ENCODE measurements at regions not wholly inside any gene's neighbourhood (a gene's known extent, or its start where the extent isn't known, plus 50 kb on each side); places are given as distances from the start of the nearest gene placed in this dataset.

DNA sequence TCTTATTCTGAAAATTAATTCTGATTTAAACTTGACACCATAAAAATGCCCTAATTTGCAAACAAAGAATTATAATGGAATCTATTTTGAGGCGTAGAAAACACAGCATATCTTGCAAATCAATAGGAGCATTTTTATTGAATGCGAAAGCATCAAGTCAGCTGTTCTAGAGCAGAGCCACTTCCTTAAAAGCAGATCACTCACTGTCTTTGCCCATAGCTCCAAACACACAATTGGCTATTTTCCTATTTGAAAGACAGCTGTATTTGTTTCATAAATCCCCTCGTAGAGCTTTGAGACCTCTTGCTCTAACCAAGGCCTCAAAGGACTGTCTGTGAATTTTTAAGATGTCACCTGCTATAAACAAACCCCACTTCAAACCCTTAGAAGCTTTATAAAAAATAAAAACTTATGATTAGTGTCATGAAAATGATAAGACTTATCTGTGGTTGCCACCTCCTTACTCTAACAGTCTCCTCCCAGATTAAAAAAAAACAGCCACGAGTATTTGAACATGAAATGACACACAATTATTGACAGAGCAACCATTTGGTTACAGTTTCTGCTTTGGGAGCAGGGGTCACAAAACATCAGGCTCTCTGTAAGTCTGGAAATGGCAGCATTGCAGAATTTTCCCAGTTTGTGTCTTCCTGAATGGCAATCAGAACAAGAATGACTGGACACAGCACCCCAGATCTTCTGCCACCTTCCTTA lies 75.6 kb upstream of the RASEF start:
- no peak for ATAC-seq
- no peaks in the 10 kb centered on the region for H3K9me3 Mint-ChIP-seq
- H3K27ac ChIP-seq (ENCODE audit: low read depth) = no peak overlapping the region
- TF ChIP-seq, protein P1, sequence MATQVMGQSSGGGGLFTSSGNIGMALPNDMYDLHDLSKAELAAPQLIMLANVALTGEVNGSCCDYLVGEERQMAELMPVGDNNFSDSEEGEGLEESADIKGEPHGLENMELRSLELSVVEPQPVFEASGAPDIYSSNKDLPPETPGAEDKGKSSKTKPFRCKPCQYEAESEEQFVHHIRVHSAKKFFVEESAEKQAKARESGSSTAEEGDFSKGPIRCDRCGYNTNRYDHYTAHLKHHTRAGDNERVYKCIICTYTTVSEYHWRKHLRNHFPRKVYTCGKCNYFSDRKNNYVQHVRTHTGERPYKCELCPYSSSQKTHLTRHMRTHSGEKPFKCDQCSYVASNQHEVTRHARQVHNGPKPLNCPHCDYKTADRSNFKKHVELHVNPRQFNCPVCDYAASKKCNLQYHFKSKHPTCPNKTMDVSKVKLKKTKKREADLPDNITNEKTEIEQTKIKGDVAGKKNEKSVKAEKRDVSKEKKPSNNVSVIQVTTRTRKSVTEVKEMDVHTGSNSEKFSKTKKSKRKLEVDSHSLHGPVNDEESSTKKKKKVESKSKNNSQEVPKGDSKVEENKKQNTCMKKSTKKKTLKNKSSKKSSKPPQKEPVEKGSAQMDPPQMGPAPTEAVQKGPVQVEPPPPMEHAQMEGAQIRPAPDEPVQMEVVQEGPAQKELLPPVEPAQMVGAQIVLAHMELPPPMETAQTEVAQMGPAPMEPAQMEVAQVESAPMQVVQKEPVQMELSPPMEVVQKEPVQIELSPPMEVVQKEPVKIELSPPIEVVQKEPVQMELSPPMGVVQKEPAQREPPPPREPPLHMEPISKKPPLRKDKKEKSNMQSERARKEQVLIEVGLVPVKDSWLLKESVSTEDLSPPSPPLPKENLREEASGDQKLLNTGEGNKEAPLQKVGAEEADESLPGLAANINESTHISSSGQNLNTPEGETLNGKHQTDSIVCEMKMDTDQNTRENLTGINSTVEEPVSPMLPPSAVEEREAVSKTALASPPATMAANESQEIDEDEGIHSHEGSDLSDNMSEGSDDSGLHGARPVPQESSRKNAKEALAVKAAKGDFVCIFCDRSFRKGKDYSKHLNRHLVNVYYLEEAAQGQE (IDR thresholded peaks at IDR 0.05; ENCODE audit: unreplicated experiment) = no peak
- TF ChIP-seq JUNB (IDR thresholded peaks at IDR 0.05; ENCODE audit: unreplicated experiment) = no peak
- no peak for TF ChIP-seq NANOG (IDR thresholded peaks at IDR 0.05; ENCODE audit: borderline replicate concordance)
- TF ChIP-seq POLR2AphosphoS5 (IDR thresholded peaks at IDR 0.05; ENCODE audit: low read depth) = no peak
- no peak for TF ChIP-seq CREB1 (CRISPR knock-in tag; IDR thresholded peaks at IDR 0.05; ENCODE audit: low read depth)
- TF ChIP-seq, protein P2, sequence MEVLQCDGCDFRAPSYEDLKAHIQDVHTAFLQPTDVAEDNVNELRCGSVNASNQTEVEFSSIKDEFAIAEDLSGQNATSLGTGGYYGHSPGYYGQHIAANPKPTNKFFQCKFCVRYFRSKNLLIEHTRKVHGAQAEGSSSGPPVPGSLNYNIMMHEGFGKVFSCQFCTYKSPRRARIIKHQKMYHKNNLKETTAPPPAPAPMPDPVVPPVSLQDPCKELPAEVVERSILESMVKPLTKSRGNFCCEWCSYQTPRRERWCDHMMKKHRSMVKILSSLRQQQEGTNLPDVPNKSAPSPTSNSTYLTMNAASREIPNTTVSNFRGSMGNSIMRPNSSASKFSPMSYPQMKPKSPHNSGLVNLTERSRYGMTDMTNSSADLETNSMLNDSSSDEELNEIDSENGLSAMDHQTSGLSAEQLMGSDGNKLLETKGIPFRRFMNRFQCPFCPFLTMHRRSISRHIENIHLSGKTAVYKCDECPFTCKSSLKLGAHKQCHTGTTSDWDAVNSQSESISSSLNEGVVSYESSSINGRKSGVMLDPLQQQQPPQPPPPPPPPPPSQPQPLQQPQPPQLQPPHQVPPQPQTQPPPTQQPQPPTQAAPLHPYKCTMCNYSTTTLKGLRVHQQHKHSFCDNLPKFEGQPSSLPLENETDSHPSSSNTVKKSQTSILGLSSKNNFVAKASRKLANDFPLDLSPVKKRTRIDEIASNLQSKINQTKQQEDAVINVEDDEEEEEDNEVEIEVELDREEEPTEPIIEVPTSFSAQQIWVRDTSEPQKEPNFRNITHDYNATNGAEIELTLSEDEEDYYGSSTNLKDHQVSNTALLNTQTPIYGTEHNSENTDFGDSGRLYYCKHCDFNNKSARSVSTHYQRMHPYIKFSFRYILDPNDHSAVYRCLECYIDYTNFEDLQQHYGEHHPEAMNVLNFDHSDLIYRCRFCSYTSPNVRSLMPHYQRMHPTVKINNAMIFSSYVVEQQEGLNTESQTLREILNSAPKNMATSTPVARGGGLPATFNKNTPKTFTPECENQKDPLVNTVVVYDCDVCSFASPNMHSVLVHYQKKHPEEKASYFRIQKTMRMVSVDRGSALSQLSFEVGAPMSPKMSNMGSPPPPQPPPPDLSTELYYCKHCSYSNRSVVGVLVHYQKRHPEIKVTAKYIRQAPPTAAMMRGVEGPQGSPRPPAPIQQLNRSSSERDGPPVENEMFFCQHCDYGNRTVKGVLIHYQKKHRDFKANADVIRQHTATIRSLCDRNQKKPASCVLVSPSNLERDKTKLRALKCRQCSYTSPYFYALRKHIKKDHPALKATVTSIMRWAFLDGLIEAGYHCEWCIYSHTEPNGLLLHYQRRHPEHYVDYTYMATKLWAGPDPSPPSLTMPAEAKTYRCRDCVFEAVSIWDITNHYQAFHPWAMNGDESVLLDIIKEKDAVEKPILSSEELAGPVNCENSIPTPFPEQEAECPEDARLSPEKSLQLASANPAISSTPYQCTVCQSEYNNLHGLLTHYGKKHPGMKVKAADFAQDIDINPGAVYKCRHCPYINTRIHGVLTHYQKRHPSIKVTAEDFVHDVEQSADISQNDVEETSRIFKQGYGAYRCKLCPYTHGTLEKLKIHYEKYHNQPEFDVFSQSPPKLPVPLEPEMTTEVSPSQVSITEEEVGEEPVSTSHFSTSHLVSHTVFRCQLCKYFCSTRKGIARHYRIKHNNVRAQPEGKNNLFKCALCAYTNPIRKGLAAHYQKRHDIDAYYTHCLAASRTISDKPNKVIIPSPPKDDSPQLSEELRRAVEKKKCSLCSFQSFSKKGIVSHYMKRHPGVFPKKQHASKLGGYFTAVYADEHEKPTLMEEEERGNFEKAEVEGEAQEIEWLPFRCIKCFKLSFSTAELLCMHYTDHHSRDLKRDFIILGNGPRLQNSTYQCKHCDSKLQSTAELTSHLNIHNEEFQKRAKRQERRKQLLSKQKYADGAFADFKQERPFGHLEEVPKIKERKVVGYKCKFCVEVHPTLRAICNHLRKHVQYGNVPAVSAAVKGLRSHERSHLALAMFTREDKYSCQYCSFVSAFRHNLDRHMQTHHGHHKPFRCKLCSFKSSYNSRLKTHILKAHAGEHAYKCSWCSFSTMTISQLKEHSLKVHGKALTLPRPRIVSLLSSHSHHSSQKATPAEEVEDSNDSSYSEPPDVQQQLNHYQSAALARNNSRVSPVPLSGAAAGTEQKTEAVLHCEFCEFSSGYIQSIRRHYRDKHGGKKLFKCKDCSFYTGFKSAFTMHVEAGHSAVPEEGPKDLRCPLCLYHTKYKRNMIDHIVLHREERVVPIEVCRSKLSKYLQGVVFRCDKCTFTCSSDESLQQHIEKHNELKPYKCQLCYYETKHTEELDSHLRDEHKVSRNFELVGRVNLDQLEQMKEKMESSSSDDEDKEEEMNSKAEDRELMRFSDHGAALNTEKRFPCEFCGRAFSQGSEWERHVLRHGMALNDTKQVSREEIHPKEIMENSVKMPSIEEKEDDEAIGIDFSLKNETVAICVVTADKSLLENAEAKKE (CRISPR knock-in tag; IDR thresholded peaks at IDR 0.05) = no peak
- TF ChIP-seq ZNF114 (CRISPR knock-in tag; IDR thresholded peaks at IDR 0.05) = no peak
- no peak for TF ChIP-seq STAT1 (IDR thresholded peaks at IDR 0.05; ENCODE audit: unreplicated experiment)
- TF ChIP-seq EZH2 (IDR thresholded peaks at IDR 0.05; ENCODE audit: low read depth, unreplicated experiment) = no peak
- TF ChIP-seq, protein P3, sequence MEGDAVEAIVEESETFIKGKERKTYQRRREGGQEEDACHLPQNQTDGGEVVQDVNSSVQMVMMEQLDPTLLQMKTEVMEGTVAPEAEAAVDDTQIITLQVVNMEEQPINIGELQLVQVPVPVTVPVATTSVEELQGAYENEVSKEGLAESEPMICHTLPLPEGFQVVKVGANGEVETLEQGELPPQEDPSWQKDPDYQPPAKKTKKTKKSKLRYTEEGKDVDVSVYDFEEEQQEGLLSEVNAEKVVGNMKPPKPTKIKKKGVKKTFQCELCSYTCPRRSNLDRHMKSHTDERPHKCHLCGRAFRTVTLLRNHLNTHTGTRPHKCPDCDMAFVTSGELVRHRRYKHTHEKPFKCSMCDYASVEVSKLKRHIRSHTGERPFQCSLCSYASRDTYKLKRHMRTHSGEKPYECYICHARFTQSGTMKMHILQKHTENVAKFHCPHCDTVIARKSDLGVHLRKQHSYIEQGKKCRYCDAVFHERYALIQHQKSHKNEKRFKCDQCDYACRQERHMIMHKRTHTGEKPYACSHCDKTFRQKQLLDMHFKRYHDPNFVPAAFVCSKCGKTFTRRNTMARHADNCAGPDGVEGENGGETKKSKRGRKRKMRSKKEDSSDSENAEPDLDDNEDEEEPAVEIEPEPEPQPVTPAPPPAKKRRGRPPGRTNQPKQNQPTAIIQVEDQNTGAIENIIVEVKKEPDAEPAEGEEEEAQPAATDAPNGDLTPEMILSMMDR (conservative IDR thresholded peaks at IDR 0.05; ENCODE audit: low read depth in 2 of 2) = no peak
- TF ChIP-seq, protein P4, sequence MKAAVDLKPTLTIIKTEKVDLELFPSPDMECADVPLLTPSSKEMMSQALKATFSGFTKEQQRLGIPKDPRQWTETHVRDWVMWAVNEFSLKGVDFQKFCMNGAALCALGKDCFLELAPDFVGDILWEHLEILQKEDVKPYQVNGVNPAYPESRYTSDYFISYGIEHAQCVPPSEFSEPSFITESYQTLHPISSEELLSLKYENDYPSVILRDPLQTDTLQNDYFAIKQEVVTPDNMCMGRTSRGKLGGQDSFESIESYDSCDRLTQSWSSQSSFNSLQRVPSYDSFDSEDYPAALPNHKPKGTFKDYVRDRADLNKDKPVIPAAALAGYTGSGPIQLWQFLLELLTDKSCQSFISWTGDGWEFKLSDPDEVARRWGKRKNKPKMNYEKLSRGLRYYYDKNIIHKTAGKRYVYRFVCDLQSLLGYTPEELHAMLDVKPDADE (IDR thresholded peaks at IDR 0.05) = no peak
- H3K4me1 Mint-ChIP-seq = no peaks in the 10 kb centered on the region
- no peak for DNase-seq (ENCODE audit: low spot score)
- H3K27ac Mint-ChIP-seq = no peak overlapping the region
- peaks cover 3% of the 10 kb centered on the region for H3K27me3 Mint-ChIP-seq (ENCODE audit: insufficient read depth, low read depth, poor library complexity)
- H3K4me1 ChIP-seq (ENCODE audit: insufficient read depth) = no peaks in the 10 kb centered on the region
- no peaks in the 10 kb centered on the region for H3K9me2 ChIP-seq (ENCODE audit: insufficient read depth)
- no peak overlapping the region for H3K4me3 ChIP-seq
- no peaks in the 10 kb centered on the region for H3K36me3 ChIP-seq (ENCODE audit: insufficient read depth)
- H4K20me1 ChIP-seq (replicated peaks; ENCODE audit: insufficient read depth) = no peaks in the 10 kb centered on the region
- H3K4me3 Mint-ChIP-seq = no peak overlapping the region
- no peaks in the 10 kb centered on the region for H3K36me3 Mint-ChIP-seq (ENCODE audit: low read depth)
- no peak overlapping the region for H2AFZ ChIP-seq
- no peaks in the 10 kb centered on the region for H3K27me3 ChIP-seq (ENCODE audit: insufficient read depth)
- no peak overlapping the region for H3K4me2 ChIP-seq
- H3F3A ChIP-seq (replicated peaks; ENCODE audit: low read depth) = no peaks in the 10 kb centered on the region
- H3K79me2 ChIP-seq (replicated peaks; ENCODE audit: insufficient read depth) = no peaks in the 10 kb centered on the region
